HepG2 (cell line): ENCODE measurements at regions not wholly inside any gene's neighbourhood (a gene's known extent, or its start where the extent isn't known, plus 50 kb on each side); places are given as distances from the start of the nearest gene placed in this dataset.

ENCODE experiments used
- small RNA-seq, 3 experiments: library from RNA; depleted of rRNA; stranded (forward); fragments of <200 nt; gene quantifications; one replicate each; pipeline ENCODE3, GENCODE V24; 2012; ENCODE audit warnings: low read depth in 2 of 3, low replicate concordance in 1 of 3; ENCODE audit not compliant: insufficient read length in 3 of 3, insufficient read depth in 2 of 3

Small RNA genes in the stretch of these regions (small RNA-seq; reads per million reads assigned to genes)
- 0 reads per million in 3 experiments for gene AL136313.1
